Activated CD8-positive, alpha-beta memory T cell treated with anti-CD3 and anti-CD28 coated beads, Interleukin-2, amount 10 ng/mL, durations not matched to agents 7 days and 5 days (primary cell): ENCODE measurements at regions not wholly inside any gene's neighbourhood (a gene's known extent, or its start where the extent isn't known, plus 50 kb on each side); places are given as distances from the start of the nearest gene placed in this dataset.

Experiments used
- ATAC-seq: fragments of 150-1000 bp; cut with Tn5 transposase; one replicate; pipeline ENCODE4 v1.10.0; 2021; ENCODE audit warnings: moderate library complexity
- CTCF ChIA-PET: fragments of 350-600 bp; sonication (Branson Sonifier 250); formaldehyde crosslinking; loops from one replicate; lab custom pipeline; 2021; ENCODE audit warnings: antibody characterized with exemption; lab: Charles Lee
- DNase-seq: peaks from one replicate; pipeline ENCODE4 v3.0.0-alpha.2; 2020
- H3K27ac Mint-ChIP-seq: one replicate; pipeline ENCODE4 v1.8.0; 2021; ENCODE audit warnings: mild to moderate bottlenecking, mixed read lengths
- H3K27me3 Mint-ChIP-seq: one replicate; pipeline ENCODE4 v1.8.0; 2021; ENCODE audit warnings: mixed read lengths
- H3K36me3 Mint-ChIP-seq: one replicate; pipeline ENCODE4 v1.8.0; 2021; ENCODE audit warnings: mild to moderate bottlenecking, mixed read lengths
- H3K4me1 Mint-ChIP-seq: one replicate; pipeline ENCODE4 v1.8.0; 2021; ENCODE audit warnings: mixed read lengths
- H3K4me3 Mint-ChIP-seq: one replicate; pipeline ENCODE4 v1.8.0; 2021; ENCODE audit warnings: mild to moderate bottlenecking, moderate library complexity, mixed read lengths
- H3K9me3 Mint-ChIP-seq: one replicate; pipeline ENCODE4 v1.8.0; 2022; ENCODE audit warnings: low read depth, mixed read lengths

- Mint-ChIP-seq H3K9me3 (no peaks in the 10 kb centered on the region), H3K4me3 (no peak overlapping the region), H3K27me3 (no peaks in the 10 kb centered on the region), H3K36me3 (peaks cover 20% of the 10 kb centered on the region), H3K4me1 (peaks cover 12% of the 10 kb centered on the region), H3K27ac (no peak overlapping the region)
- DNase-seq = no peak
- ATAC-seq = no peak
- CTCF ChIA-PET = interaction anchor here (0.7 to 1.4 kb wide), 2 partner anchors 9 to 18 kb away, joined by 3 read pairs; no protein-coding TSS in a partner anchor
These were observed 52.8 kb downstream of the HYCC2 start for GRCh38 chr2:201018636-201019035.

- H3K4me3 Mint-ChIP-seq = no peak overlapping the region
- CTCF ChIA-PET = no interaction called here
- peaks cover 16% of the 10 kb centered on the region for H3K36me3 Mint-ChIP-seq
- H3K4me1 Mint-ChIP-seq = peaks cover 5% of the 10 kb centered on the region
- DNase-seq (no peak), ATAC-seq (no peak)
- no peak overlapping the region for H3K27ac Mint-ChIP-seq
- no peaks in the 10 kb centered on the region for H3K27me3 Mint-ChIP-seq
- H3K9me3 Mint-ChIP-seq = no peaks in the 10 kb centered on the region
These were observed 53.4 kb upstream of the ORC2 start for GRCh38 chr2:201016859-201017258.
